ENCODE measurements at regions not wholly inside any gene's neighbourhood (a gene's known extent, or its start where the extent isn't known, plus 50 kb on each side); places are given as distances from the start of the nearest gene placed in this dataset.
A peak's percentile ranks its signal among the peaks of the same experiment; 100 is the strongest.
"Not testable (repeated sequence)": the region's sequence is repeated elsewhere in the genome, so short reads cannot be mapped to it uniquely, and the experiment has no call there.

DNA sequence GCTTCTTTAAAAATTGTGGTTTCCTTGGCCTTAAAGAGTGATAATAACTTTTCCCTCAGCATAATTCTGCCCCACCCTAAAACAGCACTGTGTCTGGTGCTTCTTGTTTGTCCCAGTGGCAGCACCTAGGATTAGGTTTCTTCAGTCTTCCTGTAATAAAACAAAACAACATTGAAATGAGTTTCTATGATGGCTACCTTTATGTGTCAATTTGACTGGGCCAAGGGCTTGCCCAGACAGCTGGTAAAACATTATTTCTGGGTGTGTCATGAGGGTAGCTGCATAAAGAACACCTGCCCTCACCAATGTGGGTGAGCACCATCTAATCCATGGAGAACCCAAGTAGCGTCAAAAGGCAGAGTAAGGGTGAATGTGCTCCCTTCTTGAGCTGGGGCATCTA is 117.8 kb downstream of the QRSL1 start:
- no peak for DNase-seq

DNA sequence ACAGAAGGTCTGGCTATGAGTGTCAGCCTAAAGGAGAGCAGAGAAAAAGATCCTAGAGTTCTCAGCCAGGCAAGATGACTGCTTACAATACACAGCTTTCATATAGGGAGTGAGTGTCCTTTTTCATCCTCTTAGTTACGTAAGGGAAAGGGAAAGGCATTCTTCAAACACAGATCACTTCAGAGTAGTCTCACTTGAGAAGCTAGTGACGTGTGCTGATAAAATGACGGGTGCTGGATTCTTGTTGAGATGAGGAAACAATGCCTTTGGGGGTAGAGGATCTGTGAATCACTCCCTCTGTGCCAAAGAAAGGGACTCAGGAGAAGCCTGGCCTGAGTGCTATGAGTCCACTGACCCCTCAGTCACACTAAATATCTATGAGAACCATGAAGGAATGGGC is 117.3 kb downstream of the QRSL1 start:
- DNase-seq, result no peak

DNA sequence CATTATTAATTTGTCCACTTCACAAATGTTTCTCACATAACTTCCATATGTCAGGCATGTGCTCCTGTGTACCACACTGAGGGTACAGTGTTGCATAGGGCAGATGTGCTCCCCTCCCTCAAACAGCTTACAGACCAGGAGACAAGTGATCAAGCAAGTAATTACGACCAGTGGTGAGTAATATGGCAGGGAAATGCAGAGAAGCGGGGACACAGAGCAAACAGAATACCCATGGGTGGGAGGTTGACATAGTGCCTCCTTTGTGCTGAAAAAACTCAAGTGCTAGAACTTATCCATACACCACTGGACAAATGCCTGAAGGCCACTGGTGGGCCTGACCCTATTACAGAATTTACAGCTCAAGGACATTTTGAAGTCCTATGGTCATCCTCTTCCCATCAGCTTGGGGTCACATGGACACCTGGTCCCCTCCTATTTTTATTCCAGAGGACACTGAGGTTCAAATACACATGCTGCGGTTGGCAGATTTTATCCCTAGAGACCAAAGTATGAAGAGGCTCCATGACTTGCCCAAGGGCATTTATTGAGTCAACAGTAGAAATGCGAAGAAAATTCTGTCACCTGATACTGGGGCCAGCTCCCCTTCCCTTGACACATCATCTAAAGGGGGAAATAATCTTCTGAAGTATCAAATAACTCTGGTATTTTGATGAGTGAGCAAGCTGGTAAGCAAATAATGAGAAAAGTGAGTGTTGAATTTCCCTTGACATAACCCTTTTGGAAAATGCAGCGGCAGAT is 116.6 kb downstream of the QRSL1 start:
- DNase-seq, result no peak

DNA sequence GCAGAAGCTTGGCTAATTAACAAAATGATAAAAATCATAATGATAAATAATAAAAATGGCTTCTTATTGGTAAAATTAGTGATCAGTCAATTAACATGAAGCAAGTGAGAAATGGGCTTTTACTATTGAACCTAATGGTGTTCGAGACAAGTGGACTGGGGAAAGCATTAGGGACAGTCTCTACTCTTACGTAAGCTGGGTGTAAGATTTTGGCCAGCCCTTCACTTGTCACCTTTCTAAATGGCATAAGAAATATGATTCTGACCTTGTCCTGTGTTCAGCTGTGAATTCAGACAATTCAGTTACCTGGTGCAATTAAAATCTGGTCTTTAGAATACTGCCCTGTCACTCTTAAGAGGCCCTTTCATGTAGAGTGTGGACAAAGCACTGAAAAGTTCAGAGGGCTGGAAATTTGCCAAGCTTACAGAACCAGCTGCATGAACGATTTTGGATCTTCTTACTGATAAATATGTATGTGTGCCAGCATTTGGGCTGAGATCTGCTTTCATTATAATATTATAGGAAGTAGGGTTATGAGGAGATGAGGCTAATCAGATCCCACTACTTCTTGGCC is 115.9 kb downstream of the QRSL1 start:
- DNase-seq, result no peak

DNA sequence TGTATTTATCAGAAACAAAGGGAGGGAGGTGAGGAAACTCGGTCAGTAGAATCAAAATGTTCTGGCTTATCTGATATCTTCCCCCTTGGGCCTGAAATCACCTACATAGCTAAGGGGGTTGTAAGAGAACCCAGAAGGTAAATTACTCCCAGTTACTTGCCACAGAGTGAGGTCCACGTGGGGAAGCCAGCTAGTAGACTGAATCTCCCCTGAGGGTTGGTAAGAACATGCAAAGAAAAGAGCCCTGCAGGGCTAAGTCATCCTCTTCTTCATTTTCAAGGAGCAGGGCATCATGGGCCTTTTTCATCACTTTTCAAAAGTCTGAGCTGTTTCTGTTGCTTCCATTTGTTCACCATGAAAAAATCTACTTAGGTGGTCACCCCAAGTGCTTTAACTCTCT is 115.4 kb downstream of the QRSL1 start:
- no peak for DNase-seq

DNA sequence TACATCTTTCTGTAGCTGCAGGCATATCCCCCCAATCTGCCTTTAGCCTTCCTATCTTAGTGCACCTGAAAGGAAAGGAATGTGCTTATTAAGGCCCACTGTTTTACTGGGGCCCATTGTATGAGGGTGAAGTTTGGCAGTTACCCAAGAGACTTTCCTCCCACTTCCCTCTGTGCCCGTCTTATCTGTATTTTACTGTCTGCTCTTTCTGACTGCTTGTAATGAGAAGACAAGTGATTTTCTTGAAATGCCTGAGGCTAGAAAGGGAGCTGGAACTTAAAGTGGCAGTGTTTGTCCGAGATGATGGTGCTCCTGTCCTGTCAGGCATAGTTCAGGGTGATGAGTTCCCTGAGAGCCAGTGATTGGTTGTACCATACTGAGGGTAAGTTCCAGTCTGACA is 114.7 kb downstream of the QRSL1 start:
- DNase-seq, result not testable (repeated sequence)

DNA sequence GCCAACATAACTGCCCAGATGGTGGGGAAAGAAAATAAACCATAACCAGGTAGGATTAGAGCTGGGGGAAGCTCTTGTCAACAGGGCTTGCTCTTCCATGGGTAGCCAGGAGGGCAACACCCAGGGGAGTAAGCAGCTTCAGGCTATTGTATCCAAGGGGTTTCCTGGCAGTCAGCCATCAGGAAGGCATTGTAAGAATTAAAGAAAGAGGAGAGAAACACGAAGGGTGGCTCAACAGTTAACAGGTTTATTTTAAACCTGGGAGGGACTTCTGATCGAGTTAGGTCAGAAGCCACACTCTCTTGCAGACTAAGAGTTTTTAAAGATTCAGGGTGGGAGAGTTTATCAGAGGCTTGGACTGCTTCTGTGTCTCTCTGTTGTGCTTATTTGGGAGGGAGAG is 114.2 kb downstream of the QRSL1 start:
- no peak for DNase-seq

DNA sequence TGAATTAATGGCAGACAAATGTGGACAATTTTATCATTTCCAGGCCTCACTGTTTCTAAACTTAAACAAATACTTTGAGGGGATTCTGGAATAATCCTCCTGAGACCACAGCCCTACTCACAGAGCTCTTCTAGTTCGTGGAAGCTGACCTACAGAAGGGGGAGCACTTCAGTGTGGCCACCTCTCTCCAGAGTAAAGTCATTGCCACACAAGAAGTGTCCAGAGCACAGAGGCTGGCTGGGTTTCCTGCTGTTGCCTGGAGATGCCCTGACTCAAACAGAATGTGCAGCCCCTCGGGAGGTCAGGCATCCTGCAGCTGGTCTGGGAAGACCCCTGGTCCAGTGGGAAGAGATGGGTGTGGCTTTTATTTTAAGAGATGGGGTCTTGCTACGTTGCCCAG is 110.9 kb downstream of the QRSL1 start:
- no peak for DNase-seq

DNA sequence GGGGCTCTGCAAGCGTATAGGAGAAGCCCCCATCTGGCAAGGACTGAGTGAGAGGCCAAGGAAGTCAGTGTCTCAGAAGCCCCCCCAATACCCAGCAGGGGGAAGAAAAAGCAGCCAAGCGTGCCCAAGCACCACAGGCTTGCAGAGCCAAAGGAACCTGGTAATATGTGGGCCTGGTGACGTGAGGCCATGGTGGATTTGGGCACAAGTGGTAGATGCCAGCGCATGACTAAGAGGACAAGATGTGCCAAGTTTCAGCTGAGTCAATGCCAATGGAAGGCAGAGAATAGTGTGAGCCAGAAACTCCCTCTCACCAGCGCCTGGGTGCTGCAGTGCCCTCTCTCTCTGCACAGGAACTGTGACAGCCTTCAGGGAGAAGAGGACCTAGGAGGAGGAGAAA is 110.0 kb downstream of the QRSL1 start:
- DNase-seq, result peak in 32 of 51 donors; percentile 1 to 78 (median 22)

DNA sequence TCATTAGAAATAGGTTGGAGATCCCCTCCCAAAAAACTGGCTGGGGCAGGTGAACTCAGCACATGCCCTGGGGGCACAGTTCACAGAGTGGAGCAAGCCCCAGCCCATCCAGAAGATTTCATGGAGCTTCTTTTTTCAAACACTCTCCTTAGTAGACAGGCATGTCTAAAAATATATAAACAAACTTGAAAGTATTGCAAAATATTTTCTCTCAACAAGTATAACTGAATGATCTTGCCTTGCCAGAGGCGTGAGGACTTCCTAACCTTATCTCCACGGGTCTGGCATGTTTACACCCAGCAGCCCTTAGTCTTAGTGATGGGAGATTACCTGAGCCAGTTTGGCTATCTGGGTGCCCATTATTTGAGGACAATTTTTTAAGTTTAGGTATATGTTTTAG is 107.1 kb downstream of the QRSL1 start:
- no peak for DNase-seq

DNA sequence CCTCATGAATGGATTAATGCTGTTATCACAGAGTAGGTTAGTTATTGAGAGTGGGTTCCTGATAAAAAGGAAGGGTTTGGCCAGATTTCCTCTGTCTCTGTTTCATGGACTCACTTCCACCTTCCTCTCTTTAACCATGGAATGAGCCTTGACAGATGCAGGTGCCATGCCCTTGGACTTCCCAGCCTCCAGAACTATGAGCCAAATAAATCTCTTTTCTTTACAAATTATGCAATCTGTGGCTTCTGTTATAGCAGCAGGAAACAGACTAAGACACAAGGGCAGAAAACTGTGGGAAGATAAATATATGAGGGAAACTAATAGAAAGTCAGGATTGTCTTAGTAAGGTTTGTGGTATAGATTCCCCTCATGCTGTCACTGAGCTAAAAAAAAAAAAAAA is 106.5 kb downstream of the QRSL1 start:
- no peak for DNase-seq

DNA sequence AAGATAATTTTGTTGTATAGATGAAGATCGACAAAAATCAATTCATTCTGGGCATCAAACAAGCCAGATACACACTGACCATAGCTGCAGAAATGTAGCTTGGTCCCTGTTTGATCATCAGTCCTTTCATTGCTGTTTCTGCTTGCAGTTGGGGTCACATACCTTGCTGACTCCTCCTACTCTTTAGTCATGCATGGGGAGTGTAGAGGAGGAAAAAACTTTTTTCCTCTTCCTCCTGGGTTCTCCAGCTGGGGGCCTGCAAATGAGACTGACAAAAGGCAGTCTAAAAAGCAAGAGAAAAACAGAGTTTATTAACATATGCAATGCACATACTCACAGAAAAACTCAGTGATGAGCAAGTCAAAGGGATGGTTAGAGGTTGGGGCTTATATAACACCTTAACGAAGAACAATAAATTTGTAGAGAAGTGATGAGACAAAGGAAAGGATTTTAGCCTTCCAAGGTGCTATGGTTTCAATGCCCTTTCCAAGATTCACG is 105.8 kb downstream of the QRSL1 start:
- DNase-seq, result no peak

DNA sequence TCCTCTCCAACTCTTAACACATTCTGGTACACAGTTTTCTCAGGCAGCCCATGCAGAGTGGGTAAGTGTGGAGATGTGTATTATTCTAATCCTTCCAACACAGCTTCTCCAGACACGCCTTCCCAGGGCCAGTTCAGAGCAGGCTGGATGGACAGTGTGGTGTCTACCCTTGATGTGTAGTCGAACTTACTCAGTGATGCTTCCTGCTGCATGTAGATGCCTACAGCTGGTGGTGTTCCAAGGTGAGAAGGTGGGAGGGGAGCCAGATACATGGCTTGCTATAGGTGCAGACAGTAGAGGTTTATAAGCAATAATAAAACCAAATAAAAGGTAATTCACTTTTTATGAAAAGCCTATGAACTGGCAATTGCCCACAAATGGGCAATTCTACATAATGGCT is 104.0 kb downstream of the QRSL1 start:
- DNase-seq, result no peak

DNA sequence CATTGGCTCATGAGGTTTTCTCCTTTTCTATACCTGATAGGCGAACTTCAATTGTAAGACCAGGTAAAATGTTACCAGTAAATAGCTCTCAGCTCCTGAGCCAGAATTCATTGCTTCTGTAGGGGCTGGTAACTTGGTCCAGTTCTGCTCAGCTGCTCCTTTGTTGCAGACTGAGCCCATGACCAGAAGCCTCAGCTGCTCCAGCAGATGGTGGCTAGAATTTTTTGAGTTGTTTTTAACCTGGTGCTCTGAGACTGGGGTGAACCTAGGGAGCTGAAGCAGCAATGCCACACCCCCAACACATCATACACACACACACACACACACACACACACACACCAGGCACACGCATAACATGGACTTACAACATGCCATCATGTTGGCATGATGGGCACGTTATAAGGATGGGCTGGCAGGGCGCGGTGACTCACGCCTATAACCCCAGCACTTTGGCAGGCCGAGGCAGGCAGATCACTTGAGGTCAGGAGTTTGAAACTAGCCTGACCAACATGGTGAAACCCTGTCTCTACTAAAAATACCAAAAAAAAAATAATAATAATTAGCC is 103.1 kb downstream of the QRSL1 start:
- DNase-seq, result no peak

DNA sequence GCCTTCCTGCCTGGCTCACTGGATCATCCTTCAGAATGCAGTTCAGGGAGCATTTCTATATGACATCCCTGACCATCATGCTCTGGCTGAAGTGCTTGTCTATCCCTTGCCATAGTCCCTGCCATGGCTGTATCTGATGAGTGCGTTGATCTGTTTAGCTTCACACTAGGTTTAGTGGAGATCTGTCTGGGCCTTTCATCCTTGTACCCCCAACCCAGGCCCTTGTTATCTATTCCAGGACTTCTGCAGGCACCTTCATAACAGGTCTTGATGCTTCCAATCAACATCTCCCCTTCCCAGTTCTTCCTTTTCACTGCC is 102.4 kb downstream of the QRSL1 start:
- DNase-seq, result no peak

DNA sequence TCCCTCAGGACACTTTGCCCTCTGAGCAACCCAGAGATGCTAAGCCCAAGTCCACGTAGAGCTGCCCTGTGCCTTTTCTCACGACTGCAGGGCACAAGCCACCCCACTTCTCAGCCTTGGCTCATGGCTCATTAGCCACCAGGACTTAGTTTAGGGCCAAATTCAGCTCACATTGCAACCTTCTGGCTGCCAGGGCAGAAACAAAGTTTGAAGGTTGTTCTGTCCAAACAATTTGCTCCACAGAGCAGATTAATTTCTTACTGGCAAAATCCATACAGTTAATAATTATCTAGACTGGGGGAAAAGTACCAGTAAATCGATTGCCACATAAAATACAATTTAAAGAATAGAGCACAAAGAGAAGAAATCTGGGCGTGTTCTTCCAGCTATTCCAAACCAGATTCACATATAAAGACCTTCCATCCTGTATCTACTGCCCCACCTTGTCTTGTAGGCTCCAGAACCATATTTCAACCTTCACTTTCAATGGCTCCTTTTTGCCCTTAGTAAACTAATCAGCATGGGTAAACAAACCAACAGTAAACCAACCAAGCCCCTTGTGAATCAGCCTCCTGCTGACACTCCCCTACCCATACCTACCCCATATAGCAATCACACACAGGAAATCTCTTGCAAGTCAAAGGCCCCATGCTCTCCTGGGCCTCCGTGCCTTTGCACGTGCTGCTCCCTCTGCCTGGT is 101.9 kb downstream of the QRSL1 start:
- DNase-seq, result no peak

DNA sequence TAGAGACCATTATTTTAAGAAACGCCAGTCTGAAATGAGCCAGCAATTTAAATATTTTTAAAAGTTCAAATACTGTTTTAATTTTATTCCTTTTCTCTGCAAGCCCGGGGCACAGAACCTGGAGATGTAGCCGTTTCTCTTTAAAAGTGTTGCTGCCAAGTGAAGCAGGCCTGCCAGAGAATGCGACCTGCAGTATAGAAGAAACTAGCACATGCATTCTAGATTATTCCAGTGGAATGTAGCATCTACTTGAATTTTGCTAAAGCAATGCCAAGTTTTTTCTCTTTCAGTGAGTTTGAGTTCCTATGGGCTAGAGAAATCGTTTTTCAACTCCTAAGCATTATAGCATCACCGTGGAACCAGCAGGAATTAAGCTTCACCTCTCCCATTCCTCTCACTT is 101.3 kb downstream of the QRSL1 start:
- DNase-seq, result no peak

DNA sequence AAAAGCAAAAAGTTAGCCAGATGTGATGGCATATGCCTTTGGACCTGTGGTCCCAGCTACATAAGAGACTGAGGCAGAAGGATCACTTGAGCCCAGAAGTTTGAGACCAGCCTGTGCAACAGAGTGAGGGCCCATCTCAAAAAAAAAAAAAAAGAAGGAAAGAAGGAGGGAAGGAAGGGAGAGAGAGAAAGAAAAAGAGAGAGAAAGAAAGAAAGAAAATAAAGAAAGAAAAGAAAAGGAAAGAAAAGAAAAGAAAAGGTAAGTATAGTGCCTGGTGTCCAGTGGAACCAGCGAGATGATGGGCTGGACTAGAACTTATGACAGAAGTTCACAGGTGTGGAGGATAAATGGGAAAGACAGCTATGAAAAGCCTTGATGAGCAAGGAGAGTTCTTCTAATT is 100.9 kb downstream of the QRSL1 start:
- DNase-seq, result no peak

DNA sequence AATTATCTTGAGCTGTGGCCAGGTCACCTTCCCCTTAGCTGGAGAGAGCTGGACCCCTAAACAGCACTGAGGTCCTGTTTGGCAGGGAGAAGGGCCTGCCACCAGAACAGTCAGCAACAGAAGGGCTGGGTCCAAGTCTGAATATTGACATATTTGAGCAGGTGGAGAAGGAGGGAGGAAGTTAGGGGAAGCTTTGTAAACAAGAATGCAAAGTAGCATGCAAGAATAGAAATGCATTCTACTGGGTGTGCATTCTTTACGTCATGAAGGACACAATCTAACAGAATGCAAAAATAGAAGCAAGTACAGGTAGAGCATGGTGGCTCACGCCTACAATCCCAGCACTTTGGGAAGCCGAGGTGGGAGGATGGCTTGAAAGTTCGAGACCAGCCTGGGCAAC is 100.5 kb downstream of the QRSL1 start:
- no peak for DNase-seq

DNA sequence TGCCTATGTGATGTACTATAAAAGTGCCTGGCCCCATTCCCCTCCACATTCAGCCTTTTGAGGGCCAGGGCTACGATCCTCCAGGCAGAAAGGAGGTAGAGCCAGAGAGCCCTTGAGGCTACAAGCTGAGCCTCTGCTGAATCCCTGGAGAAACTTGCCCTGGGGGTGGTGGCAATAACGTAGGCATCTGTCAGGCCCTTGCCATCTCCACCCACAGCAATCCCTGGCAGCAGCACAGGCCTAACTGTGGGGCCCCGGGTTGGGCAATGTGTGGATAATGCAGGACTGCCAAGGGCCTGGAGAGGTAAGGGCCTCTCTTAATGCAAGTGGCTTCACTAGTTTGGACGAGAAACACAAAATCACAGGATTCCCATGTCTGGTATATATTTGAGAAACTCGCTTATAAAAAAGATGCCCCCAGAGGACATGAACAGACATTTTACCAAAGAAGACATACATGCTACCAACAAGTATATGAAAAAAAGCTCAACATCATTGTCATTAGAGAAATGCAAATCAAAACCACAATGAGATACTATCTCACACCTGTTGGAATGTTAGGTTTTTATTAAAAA is 99.0 kb downstream of the QRSL1 start:
- no peak for DNase-seq

DNA sequence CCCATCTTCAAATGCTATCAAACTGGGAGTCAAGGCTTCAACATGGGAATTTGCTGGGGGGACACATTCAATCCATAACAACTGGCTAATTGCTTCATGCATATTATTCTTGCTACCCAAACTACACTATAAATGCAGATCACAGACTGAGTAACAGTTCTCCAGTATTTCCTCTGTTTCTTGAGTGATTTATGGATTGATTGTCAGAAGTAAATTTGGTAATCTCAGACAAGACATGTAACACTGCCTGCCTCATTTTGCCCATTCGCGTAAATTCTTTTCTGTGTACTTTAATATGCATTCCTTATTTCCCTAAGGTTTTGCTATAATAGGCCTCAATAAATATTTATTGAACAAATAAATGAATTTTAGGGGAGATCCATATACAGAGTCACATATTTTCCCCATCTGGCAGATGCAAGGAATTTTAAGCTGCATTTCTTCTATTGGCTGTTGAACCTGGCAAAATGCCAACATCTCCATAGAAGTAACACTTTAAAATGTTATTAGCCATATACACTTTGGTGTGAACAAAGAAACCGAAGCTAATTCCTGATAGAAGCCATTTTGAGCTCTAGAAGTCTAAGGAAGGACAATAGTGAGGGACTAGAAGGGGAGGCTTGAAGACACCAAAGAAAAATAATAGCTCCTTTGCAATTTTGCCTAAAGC is 98.2 kb downstream of the QRSL1 start:
- DNase-seq, result no peak

DNA sequence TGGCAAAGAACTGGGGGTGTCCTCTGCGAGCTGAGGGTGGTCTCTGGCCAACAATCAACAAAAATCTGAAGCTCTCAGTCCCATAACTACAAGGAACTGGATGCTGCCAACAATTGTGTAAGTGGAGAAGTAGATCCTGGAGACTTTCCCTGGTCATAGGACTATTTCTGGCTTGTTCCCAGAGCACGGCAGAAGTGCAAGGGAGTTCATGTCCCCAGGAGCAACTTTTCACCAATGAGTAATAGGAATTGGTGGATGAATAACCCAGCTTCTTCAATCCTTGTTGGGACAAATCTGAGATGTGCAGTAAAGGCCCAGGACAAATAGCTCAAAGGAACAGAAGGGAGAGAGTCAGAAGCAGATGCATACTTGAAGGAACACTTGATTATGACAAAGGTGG is 95.5 kb downstream of the QRSL1 start:
- DNase-seq, result no peak

Data from hypothalamus (tissue), 51 donors.